ENCODE measurements at regions not wholly inside any gene's neighbourhood (a gene's known extent, or its start where the extent isn't known, plus 50 kb on each side); places are given as distances from the start of the nearest gene placed in this dataset.

DNA sequence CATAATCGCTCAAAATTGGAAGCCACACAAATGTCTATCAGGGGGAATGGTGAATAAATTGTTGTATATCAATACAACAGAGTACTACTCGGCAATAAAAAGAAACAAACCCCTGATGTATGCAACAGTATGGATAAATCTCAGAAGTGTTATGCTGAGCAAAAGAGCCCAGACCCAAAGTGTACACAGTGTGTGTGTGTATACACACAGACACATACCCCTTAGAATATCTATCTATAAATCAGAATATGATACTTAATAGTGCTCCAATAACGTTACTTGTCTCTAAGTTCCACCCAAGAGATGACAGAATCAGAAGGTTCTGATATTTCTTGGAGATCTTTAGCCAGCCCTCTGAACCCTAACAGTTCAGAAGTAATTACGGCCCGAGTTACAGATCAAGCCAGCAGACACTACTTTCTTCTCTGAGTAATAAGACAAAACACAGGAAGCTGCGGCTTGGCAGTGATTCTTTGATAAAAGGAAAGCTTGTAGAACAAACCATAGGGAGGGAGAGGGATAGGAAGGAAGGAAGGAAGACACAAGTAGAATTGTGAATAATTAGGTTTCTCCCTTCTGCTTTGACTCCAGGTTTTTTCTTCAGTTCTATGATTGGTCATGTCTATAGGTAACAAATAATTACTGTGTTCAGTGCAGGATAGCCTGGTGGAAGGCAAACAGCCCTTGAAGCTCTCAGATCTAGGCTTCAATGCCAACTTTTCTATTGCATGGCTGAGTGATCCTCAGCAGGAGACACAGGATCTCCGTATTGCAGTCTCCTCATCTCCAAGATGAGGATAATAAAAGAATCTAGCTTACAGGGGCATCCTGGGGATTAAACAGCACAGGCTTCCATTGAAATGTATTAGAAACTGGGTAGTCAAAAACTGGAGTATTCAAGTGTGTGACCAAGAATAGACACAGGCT lies 75.6 kb upstream of the TEAD1 start:
- H3K9me3 Mint-ChIP-seq (ENCODE audit: unreplicated experiment), result peaks cover 1% of the 10 kb centered on the region
- no peaks in the 10 kb centered on the region for H3K27me3 Mint-ChIP-seq (ENCODE audit: unreplicated experiment)
- no peak overlapping the region for H3K27ac Mint-ChIP-seq (ENCODE audit: unreplicated experiment)
- H3K4me1 Mint-ChIP-seq (ENCODE audit: low read depth, unreplicated experiment), result no peaks in the 10 kb centered on the region
- no peaks in the 10 kb centered on the region for H3K36me3 Mint-ChIP-seq (ENCODE audit: unreplicated experiment)
- TF ChIP-seq, protein P1, sequence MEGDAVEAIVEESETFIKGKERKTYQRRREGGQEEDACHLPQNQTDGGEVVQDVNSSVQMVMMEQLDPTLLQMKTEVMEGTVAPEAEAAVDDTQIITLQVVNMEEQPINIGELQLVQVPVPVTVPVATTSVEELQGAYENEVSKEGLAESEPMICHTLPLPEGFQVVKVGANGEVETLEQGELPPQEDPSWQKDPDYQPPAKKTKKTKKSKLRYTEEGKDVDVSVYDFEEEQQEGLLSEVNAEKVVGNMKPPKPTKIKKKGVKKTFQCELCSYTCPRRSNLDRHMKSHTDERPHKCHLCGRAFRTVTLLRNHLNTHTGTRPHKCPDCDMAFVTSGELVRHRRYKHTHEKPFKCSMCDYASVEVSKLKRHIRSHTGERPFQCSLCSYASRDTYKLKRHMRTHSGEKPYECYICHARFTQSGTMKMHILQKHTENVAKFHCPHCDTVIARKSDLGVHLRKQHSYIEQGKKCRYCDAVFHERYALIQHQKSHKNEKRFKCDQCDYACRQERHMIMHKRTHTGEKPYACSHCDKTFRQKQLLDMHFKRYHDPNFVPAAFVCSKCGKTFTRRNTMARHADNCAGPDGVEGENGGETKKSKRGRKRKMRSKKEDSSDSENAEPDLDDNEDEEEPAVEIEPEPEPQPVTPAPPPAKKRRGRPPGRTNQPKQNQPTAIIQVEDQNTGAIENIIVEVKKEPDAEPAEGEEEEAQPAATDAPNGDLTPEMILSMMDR (IDR thresholded peaks at IDR 0.05; ENCODE audit: partially characterized antibody, unreplicated experiment), result no peak
- DNase-seq, result no peak
- H3K4me3 Mint-ChIP-seq (ENCODE audit: unreplicated experiment), result no peak overlapping the region

DNA sequence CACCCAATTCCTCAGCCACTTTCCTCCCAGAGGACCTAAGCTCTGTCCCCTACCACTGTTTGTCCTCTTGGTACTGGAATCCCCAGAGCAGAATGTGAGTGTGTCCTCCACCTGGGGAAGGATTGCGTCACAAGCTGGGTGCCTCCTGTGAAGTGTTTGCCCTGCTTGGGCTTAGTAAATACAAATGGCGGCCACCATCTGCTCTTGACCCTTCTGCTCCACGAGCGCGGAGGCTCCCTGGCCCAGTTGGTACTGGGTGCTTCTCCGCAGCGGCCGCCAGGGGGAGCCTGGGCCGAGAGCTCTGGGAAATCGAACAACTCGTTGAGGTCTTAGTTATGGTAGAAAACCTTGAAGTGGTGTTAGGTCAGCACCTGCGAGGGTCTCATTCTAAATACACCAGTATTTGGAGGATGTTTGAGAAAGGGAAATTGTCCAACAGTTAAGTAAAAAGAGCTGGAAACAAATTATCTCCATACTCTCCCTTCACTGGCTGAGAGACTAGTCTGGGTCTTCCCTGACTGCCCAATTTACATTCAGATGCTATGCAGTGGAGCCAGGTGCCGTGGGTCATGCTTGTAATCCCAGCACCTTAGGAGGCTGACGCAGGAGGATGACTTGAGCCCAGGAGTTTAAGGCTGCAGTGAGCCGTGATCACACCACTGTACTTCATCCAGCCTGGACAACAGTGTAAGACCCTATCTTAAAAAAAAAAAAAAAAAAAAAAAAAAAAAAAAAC lies 74.6 kb upstream of the TEAD1 start:
- TF ChIP-seq, protein P1 (IDR thresholded peaks at IDR 0.05; ENCODE audit: partially characterized antibody, unreplicated experiment), result peak; percentile 90

DNA sequence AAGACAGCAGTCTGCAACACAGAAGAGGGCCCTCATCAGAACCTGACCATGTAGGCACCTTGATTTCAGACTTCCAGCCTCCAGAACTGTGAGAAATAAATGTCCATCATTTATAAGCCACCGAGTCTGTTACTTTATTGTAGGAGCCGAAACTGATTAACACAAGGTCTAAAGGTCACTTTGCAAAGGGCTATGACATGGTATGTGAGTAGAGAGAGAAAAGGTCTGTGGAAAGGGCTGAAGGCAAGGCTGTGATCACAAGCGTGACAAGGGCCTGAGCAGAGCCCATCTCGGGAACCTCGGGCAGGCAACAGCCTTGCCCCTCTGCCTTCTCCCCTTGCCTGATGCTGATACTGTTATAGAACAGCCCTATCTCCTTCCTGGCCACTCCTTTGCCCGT lies 73.4 kb upstream of the TEAD1 start:
- no peak for DNase-seq
- H3K9me3 Mint-ChIP-seq (ENCODE audit: unreplicated experiment), result no peaks in the 10 kb centered on the region
- no peaks in the 10 kb centered on the region for H3K27me3 Mint-ChIP-seq (ENCODE audit: unreplicated experiment)
- H3K4me3 Mint-ChIP-seq (ENCODE audit: unreplicated experiment), result no peak overlapping the region
- H3K4me1 Mint-ChIP-seq (ENCODE audit: low read depth, unreplicated experiment), result no peaks in the 10 kb centered on the region
- H3K36me3 Mint-ChIP-seq (ENCODE audit: unreplicated experiment), result no peaks in the 10 kb centered on the region
- TF ChIP-seq, protein P1 (IDR thresholded peaks at IDR 0.05; ENCODE audit: partially characterized antibody, unreplicated experiment), result no peak
- H3K27ac Mint-ChIP-seq (ENCODE audit: unreplicated experiment), result no peak overlapping the region

More for the DNA sequence above, 74.6 kb upstream of the TEAD1 start:
- H3K27ac Mint-ChIP-seq (ENCODE audit: unreplicated experiment), result no peak overlapping the region
- H3K36me3 Mint-ChIP-seq (ENCODE audit: unreplicated experiment), result no peaks in the 10 kb centered on the region
- peak; percentile 66 for DNase-seq
- peaks cover 1% of the 10 kb centered on the region for H3K9me3 Mint-ChIP-seq (ENCODE audit: unreplicated experiment)
- H3K4me1 Mint-ChIP-seq (ENCODE audit: low read depth, unreplicated experiment), result no peaks in the 10 kb centered on the region
- no peaks in the 10 kb centered on the region for H3K27me3 Mint-ChIP-seq (ENCODE audit: unreplicated experiment)
- H3K4me3 Mint-ChIP-seq (ENCODE audit: unreplicated experiment), result no peak overlapping the region

DNA sequence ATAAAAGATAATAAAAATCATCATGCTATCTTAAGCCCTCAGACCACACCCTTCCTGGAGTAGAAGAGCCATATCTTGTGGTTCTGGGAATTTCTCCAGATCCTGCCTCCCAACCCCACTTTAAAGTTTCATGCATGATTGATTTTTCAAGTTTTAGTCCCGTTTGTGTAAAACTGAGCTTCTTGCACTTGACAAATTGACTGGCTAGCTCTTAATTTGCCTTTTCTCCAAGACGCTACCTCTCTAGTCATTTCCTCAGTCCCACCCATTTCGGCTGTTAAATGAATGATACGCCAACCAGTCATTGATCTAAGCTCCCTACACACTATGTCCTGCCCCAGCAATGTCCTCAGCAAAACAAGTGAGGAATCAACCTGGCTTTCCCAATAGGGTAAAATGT lies 71.8 kb upstream of the TEAD1 start:
- Mint-ChIP-seq H3K9me3 (ENCODE audit: unreplicated experiment) (peaks cover 2% of the 10 kb centered on the region), H3K36me3 (ENCODE audit: unreplicated experiment) (no peaks in the 10 kb centered on the region), H3K27ac (ENCODE audit: unreplicated experiment) (no peak overlapping the region), H3K4me3 (ENCODE audit: unreplicated experiment) (no peak overlapping the region), H3K27me3 (ENCODE audit: unreplicated experiment) (no peaks in the 10 kb centered on the region), H3K4me1 (ENCODE audit: low read depth, unreplicated experiment) (no peaks in the 10 kb centered on the region)
- DNase-seq, result no peak
- TF ChIP-seq, protein P1 (IDR thresholded peaks at IDR 0.05; ENCODE audit: partially characterized antibody, unreplicated experiment), result no peak
